GM23248 (cell line): ENCODE measurements at regions not wholly inside any gene's neighbourhood (a gene's known extent, or its start where the extent isn't known, plus 50 kb on each side); places are given as distances from the start of the nearest gene placed in this dataset.

Experiments
- EZH2 ChIP-seq: fragments of 200-600 bp; sonication (generic); IDR thresholded peaks from 2 replicates; pipeline ENCODE4 v1.6.1; 2018; ENCODE audit warnings: antibody characterized with exemption, mild to moderate bottlenecking; ENCODE audit not compliant: insufficient read depth, poor library complexity, severe bottlenecking
- EZH2phosphoT487 ChIP-seq: fragments of 200-600 bp; sonication (generic); IDR thresholded peaks from 2 replicates; pipeline ENCODE4 v1.6.1; 2018; ENCODE audit warnings: antibody characterized with exemption, moderate library complexity, mild to moderate bottlenecking, low read depth; ENCODE audit not compliant: insufficient read depth

- no peak for TF ChIP-seq EZH2
- TF ChIP-seq EZH2phosphoT487 = no peak
Measured at GRCh38 chr14:71734076-71734475, 198.2 kb upstream of the RGS6 start.
